ENCODE measurements at regions not wholly inside any gene's neighbourhood (a gene's known extent, or its start where the extent isn't known, plus 50 kb on each side); places are given as distances from the start of the nearest gene placed in this dataset.

DNA sequence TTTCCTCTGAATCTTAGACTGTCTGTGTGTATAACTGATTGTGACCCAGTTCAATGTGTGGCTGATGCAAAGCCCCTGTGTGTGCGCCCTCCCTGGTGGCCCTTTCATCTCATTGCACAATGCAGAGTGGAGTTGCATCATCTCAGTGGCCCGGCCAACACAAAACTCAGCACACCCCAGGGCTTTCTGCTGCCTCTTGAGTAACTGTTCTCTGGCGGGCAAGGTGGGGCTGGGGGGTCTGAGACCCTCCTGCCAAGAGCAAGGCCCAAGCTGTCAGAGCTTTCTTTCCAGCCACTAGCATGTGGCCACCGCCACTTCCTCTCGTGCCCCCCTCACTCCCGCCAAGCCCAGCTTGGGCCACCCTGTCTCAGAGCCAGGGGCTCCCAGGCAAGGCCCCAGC is 80.7 kb upstream of the ALDH1L1 start:
- Histone ChIP-seq H3K79me2 (ENCODE audit: low read depth) (no peaks in the 10 kb centered on the region), H3K27me3 (ENCODE audit: insufficient read depth, low read depth) (no peaks in the 10 kb centered on the region; the same call in 1 of the 2 replicates), H3K9me3 (ENCODE audit: insufficient read depth, low read depth) (no peaks in the 10 kb centered on the region), H2AFZ (no peak overlapping the region), H3K4me1 (replicated peaks; ENCODE audit: insufficient read depth) (no peaks in the 10 kb centered on the region), H3K27ac (no peak overlapping the region), H3K9me2 (ENCODE audit: insufficient read depth) (no peaks in the 10 kb centered on the region), H3K4me2 (no peak overlapping the region), H4K20me1 (ENCODE audit: insufficient read depth) (no peaks in the 10 kb centered on the region), H3K4me3 (no peak overlapping the region), H3F3A (ENCODE audit: insufficient read depth, low read depth) (no peaks in the 10 kb centered on the region), H3K36me3 (ENCODE audit: low read depth) (no peaks in the 10 kb centered on the region)
- no TSS peak for BruUV-seq (replicated peaks)
- no peak for DNase-seq
- CTCF ChIA-PET = no interaction called here
- intact Hi-C loops (cut with micrococcal nuclease; ENCODE audit: unreplicated experiment) = loop anchor here (10.0 kb wide), 1 partner anchor 94 kb away; the partner anchor contains the start of gene KLF15
- no peak for TF ChIP-seq EZH2 (IDR thresholded peaks at IDR 0.05; ENCODE audit: low read depth)
- TF ChIP-seq, protein P1, sequence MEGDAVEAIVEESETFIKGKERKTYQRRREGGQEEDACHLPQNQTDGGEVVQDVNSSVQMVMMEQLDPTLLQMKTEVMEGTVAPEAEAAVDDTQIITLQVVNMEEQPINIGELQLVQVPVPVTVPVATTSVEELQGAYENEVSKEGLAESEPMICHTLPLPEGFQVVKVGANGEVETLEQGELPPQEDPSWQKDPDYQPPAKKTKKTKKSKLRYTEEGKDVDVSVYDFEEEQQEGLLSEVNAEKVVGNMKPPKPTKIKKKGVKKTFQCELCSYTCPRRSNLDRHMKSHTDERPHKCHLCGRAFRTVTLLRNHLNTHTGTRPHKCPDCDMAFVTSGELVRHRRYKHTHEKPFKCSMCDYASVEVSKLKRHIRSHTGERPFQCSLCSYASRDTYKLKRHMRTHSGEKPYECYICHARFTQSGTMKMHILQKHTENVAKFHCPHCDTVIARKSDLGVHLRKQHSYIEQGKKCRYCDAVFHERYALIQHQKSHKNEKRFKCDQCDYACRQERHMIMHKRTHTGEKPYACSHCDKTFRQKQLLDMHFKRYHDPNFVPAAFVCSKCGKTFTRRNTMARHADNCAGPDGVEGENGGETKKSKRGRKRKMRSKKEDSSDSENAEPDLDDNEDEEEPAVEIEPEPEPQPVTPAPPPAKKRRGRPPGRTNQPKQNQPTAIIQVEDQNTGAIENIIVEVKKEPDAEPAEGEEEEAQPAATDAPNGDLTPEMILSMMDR (conservative IDR thresholded peaks at IDR 0.05) = no peak
- POLR2A ChIA-PET (ENCODE audit: unreplicated experiment) = no interaction called here

DNA sequence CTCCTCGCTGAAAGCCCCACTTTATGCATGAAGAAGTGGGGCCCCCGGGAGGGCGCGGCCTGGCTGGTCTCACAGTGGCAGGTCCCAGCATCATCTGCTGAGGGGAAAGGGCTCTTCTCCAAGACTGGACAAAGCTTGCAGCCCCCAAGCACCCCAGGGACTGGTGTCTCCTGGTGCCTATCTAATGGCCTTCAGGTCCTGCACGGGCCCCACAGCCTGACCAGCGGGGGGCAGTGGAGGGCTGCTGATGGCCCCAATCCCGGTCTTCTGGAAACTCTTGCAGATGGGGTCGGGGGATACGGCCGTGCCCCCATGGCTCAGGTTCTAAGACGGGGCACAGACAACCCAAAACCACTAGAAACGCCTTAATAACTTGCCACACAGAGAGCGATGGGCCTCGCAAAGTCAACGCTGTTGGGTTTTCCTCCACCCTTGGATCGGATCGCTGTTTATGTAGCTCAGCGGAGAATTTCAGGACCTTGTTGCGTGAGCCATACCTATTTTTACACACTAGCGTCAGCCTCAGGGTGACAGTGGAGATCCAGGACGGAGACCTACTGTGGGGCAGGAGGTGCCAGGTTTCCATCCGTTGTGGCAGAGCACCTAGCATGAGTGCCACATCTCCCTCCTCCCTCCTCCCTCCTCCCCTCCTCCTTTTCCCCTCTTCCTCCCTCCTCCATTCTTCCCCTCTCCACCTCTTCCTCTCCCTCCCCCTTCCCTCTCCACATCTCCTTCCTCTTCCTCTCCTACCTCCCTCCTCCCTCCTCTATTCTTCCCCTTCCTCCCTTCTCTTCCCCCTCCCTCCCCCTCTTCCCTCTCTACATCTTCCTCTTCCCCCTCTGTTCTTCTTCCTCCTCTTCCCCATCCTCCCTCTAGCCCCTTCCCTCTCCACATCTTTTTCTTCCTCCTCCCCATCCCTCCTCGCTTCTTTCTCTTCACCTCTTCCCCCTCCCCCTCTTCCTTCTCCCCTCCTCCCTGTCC is 79.3 kb upstream of the ALDH1L1 start:
- H2AFZ ChIP-seq = no peak overlapping the region
- CTCF ChIA-PET = interaction anchor here (0.6 kb wide), 1 partner anchor 14 kb away, joined by 4 read pairs; no protein-coding TSS in a partner anchor
- H4K20me1 ChIP-seq (ENCODE audit: insufficient read depth) = no peaks in the 10 kb centered on the region
- H3K9me2 ChIP-seq (ENCODE audit: insufficient read depth) = no peaks in the 10 kb centered on the region
- H3K4me2 ChIP-seq = no peak overlapping the region
- POLR2A ChIA-PET (ENCODE audit: unreplicated experiment) = interaction anchor here (0.6 kb wide), 1 partner anchor 408 kb away, joined by 3 read pairs; no protein-coding TSS in a partner anchor
- H3K79me2 ChIP-seq (ENCODE audit: low read depth) = no peaks in the 10 kb centered on the region
- H3K4me3 ChIP-seq = no peak overlapping the region
- TF ChIP-seq EZH2 (IDR thresholded peaks at IDR 0.05; ENCODE audit: low read depth) = no peak
- TF ChIP-seq, protein P1 (conservative IDR thresholded peaks at IDR 0.05) = peak; percentile 47; the same call in 1 of the 2 replicates
- no peaks in the 10 kb centered on the region for H3K4me1 ChIP-seq (replicated peaks; ENCODE audit: insufficient read depth)
- peak in 1 of 2 experiments; percentile 31 for DNase-seq
- no peaks in the 10 kb centered on the region for H3F3A ChIP-seq (ENCODE audit: insufficient read depth, low read depth)
- no peaks in the 10 kb centered on the region for H3K36me3 ChIP-seq (ENCODE audit: low read depth)
- H3K27ac ChIP-seq = no peak overlapping the region
- intact Hi-C loops (cut with micrococcal nuclease; ENCODE audit: unreplicated experiment) = loop anchor here (10.0 kb wide), 1 partner anchor 95 kb away; the partner anchor contains the start of gene KLF15
- H3K9me3 ChIP-seq (ENCODE audit: insufficient read depth, low read depth) = no peaks in the 10 kb centered on the region
- H3K27me3 ChIP-seq (ENCODE audit: insufficient read depth, low read depth) = no peaks in the 10 kb centered on the region; the same call in 1 of the 2 replicates
- BruUV-seq (replicated peaks) = no TSS peak

DNA sequence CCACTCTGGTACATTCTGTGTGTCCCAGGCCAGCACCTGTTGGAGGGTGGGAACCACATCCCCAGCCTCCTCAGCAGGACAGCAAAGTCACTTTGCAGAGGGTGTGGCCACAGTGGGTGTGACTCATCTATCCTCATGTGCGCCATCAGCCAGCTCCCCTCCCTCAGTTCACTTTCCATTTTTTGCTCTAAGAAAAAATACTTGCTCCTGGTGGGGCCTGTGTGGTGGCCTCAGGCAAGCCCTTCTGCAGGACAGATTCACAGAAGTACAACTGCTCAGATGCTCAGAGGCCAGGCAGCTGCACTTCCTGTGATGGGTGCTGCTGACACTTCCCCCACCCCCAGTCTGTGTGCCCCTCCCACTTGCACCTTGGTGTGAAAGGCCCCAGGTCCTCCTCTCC is 78.3 kb upstream of the ALDH1L1 start:
- Histone ChIP-seq H3K4me2 (no peak overlapping the region), H3K4me1 (replicated peaks; ENCODE audit: insufficient read depth) (no peaks in the 10 kb centered on the region), H4K20me1 (ENCODE audit: insufficient read depth) (no peaks in the 10 kb centered on the region), H3F3A (ENCODE audit: insufficient read depth, low read depth) (no peaks in the 10 kb centered on the region), H3K4me3 (no peak overlapping the region), H3K27me3 (ENCODE audit: insufficient read depth, low read depth) (no peaks in the 10 kb centered on the region), H3K9me2 (ENCODE audit: insufficient read depth) (no peaks in the 10 kb centered on the region), H3K36me3 (ENCODE audit: low read depth) (no peaks in the 10 kb centered on the region), H3K9me3 (ENCODE audit: insufficient read depth, low read depth) (no peaks in the 10 kb centered on the region), H2AFZ (no peak overlapping the region), H3K79me2 (ENCODE audit: low read depth) (no peaks in the 10 kb centered on the region), H3K27ac (no peak overlapping the region)
- no peak for TF ChIP-seq EZH2 (IDR thresholded peaks at IDR 0.05; ENCODE audit: low read depth)
- TF ChIP-seq, protein P1 (conservative IDR thresholded peaks at IDR 0.05) = no peak
- DNase-seq = peak in 1 of 2 experiments; percentile 46
- ChIA-PET CTCF (interaction anchor here (0.6 kb wide), 2 partner anchors 13 to 46 kb away, joined by 4 read pairs; no protein-coding TSS in a partner anchor), POLR2A (ENCODE audit: unreplicated experiment) (no interaction called here)
- intact Hi-C loops (cut with micrococcal nuclease; ENCODE audit: unreplicated experiment) = no loop called here
- BruUV-seq (replicated peaks) = no TSS peak

Measured in PC-9 (cell line).